Globus pallidus (tissue), 1 donor: ENCODE measurements at regions not wholly inside any gene's neighbourhood (a gene's known extent, or its start where the extent isn't known, plus 50 kb on each side); places are given as distances from the start of the nearest gene placed in this dataset.
A peak's percentile ranks its signal among the peaks of the same experiment; 100 is the strongest.
"Not testable (repeated sequence)": the region's sequence is repeated elsewhere in the genome, so short reads cannot be mapped to it uniquely, and the experiment has no call there.

Experiments
- DNase-seq: peaks from one replicate; pipeline ENCODE4 v3.0.0-alpha.2; 2015; ENCODE audit warnings: low spot score

GRCh38 chr4:174183259-174183658 lies 100.2 kb downstream of the FBXO8 start:
- no peak for DNase-seq

- no peak for DNase-seq
Observed at GRCh38 chr4:174181827-174182226, 101.6 kb downstream of the FBXO8 start.

DNA sequence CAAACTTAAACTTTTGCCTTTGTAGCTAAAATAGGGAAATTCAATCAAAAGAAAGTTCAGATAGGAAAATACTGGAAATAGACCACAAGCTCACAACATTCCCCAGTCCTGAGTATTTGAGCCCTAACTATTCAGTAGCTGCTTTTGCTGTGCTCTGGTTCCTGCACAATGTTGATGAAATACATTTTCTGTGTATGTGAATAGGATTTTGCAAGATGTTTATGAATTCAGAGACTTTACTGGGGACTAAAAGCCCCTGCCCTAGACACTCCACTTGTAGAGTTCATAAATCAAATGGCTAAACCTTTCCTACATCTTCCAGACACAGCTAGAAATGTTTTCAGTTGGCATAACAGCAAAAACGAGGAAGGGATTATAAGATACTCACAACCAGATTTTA lies 105.9 kb downstream of the FBXO8 start:
- no peak for DNase-seq

DNA sequence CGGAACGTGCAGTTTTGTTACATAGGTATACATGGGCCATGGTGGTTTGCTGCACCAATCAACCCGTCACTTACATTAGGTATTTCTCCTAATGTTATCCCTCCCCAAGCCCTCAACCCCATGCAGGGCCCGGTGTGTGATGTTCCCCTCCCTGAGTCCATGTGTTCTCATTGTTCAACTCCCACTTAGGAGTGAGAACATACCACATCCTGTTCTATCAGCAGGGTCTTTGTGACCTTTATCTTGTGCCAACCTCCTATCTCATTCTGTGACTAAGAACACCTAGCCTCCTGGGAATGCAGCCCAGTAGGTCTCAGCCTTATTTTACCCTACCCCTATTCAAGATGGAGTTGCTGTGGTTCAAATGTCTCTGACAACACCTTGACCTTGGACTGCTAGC lies 107.6 kb downstream of the FBXO8 start:
- not testable (repeated sequence) for DNase-seq

DNA sequence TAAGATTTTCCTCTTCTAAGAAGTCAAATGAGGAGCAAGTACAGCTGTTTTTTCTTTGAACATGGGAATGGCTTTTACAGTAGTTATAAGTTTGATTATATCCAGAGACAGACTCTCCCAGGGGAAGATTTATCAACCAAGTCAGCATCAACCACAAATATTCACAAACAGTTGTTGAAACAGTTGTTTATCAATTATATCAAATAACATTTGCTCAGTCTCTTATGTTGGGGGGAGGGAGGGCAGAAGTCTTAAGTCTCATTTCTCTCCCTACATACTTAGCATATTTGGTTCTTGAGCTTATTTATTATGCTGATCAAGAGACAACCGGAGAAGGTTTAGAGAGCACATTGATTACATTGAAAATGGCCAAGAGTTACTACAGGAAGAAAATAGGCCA lies 110.1 kb downstream of the FBXO8 start:
- no peak for DNase-seq

GRCh38 chr4:174172274-174172673 lies 111.2 kb downstream of the FBXO8 start:
- no peak for DNase-seq

GRCh38 chr4:174170906-174171305 lies 112.6 kb downstream of the FBXO8 start:
- DNase-seq = no peak

DNA sequence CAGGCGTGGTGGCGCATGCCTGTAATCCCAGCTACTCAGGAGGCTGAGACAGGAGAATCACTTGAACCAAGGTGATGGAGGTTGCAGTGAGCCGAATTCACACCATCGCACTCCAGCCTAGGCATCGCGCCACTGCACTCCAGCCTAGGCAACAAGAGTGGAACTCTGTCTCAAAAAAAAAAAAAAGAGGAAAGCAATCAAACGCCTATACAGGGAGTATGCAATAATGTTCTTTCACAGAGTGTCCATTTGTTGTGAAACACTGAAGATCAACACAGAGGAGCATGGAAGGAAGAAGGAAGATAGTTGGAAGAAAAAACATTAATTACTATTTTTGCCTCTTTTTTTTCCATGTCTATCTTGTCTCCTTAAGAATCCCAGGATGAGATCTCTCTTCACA lies 113.4 kb downstream of the FBXO8 start:
- no peak for DNase-seq

DNA sequence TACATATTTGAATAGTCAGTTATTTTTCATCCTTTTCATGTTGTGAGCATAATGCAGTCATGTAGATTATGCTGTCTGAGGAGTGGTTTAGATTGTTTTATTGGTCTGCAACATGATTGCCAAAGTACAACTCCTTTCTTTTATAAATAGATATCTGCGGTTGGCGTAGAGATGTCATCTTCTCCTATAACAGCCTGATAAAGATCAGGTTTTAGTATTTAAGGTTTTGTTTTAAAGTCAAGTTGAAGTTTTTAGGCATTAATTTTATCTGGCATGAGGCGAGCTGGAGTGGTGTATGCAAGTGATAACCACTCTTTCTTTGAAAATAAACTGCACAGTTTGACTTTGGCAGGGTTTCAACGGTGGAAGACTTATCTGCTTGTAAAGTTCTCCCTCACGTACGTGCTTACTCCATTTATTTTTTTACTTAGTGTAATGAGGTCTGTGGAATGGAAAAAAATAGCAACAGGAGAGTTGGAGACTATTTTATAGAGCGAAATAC lies 126.3 kb downstream of the FBXO8 start:
- DNase-seq = no peak

- DNase-seq = peak; percentile 12
Observed at GRCh38 chr4:174156239-174156826, 127.1 kb downstream of the FBXO8 start.

DNA sequence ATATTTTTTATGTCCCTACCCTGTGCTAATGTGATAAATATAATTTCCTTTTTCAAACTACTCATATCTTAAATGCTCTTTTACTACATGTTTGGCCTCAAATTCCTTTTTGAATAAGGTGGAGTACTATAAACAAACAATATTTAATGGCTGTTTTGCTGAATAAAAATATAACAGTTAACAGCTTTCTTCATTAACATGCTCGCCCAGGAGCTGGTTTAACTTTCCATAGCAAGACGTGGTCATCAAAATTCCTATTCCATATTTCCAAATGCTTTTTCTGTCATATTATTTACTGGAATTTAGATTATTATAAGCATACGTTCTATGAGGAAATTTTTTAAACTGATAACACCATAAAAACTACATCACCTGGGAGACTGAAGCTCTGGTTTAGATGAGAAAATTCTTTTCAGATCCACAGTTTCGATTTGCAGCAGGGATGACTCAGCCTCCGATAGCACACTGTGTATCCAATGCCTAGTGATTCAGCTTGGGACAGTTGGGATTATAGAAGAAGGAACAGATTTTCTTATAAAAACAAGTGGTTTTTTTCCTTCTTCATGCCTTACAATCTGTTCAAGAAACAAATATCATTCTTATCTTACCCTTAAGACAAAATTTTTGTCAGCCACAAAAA lies 129.1 kb downstream of the FBXO8 start:
- DNase-seq = no peak

GRCh38 chr4:174152717-174153466 lies 130.6 kb downstream of the FBXO8 start:
- no peak for DNase-seq

DNA sequence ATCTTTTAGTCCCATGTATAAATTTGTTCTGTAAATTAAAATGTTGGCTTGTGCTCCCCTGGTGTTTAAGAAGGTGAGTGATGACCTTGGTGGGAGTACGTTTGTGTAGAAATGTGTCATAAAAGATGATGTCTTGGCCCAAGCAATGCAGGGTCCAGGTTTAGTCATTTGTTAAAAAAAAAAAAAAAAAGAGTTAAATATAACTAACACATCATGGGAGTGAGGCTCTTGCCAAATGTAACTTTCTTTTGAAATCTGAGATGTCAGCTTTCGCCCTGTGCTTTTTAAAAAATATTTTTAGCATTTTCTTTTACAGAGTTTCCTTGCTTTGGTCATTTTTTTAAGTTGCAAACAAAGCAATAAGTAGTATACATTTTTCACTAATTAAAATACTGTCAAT lies 135.6 kb downstream of the FBXO8 start:
- DNase-seq = no peak

DNA sequence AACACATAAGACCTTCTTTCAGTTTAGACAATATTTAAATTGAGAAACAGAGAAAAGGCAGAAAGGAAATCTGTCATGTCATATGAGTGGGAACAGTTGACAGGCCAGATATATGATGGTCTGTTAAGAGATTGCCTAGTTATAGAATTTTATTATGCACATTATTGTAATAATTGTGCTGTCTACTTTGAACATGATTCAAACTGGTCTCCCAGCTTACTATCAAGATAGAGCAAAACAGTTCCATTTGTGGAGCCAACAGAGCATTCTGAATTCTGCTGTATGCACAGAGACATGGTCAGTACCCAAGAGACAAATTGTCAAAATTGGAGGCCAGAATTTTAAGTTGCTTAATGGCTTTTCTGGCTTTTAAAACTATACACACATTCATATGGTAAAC lies 139.4 kb downstream of the FBXO8 start:
- DNase-seq = no peak

- no peak for DNase-seq
Observed at GRCh38 chr4:174141876-174142275, 141.6 kb downstream of the FBXO8 start.

DNA sequence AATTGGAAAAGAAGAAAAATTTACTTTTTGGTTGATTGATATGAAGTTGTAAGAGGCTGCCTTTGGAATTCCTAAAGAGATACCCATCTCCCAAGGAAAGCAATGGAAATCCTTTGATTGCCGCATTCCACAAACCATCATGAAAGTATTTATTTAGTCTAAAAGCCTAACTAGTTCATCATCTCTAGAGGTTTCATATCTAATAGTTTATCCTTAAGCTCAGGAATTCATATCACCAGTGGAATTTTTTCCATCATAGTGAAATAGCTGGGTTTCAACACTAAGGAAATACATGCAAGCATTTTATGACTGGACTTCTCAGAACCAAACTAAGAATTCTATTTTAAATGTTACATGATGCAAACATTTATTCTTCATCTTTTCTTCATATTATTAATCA lies 144.9 kb downstream of the FBXO8 start:
- no peak for DNase-seq

GRCh38 chr4:174137698-174138097 lies 145.8 kb downstream of the FBXO8 start:
- DNase-seq = no peak

- no peak for DNase-seq
Observed at GRCh38 chr4:174135936-174136406, 147.5 kb downstream of the FBXO8 start.

- no peak for DNase-seq
Observed at GRCh38 chr4:174135530-174135929, 147.9 kb downstream of the FBXO8 start.

DNA sequence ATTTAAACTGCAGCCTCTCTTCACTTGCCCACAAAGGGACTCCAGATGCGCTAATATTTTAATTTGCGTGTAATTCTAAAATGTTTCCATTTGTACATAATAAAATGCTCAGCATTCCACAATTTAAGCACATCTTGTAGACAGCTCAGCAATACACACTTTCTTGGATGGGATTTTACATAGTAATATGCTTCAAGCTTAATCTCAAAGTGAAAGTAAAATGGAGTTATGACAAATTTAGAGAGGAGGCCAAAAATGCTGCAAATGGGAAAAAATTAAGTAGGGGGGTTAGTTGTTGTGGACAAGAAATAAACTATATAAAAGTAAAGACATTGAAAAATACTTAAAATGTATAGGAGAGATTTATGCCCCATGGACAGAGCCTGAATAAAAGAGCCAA lies 149.1 kb downstream of the FBXO8 start:
- no peak for DNase-seq

DNA sequence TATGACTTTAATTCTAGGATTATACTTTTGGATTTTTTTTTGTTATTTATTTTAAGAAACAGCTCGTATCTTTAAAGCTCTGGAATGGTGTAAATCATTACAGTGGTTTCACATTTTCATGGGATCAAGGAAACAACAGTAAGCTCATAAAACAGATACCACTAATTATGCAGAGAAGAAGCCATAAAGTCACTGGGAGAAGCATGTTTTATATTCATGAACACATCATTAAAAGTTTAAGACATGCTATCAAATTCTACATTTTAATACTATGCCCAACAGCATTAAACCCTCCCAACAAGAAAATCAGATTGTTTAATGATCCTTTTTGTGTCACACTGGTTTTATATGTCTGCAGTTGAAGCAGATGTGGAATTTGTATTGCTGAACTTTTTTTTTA lies 149.9 kb downstream of the FBXO8 start:
- no peak for DNase-seq

GRCh38 chr4:174131901-174132300 lies 151.6 kb downstream of the FBXO8 start:
- no peak for DNase-seq

GRCh38 chr4:174122705-174123104 lies 160.8 kb downstream of the FBXO8 start:
- no peak for DNase-seq
